WI38 (cell line): ENCODE measurements at regions not wholly inside any gene's neighbourhood (a gene's known extent, or its start where the extent isn't known, plus 50 kb on each side); places are given as distances from the start of the nearest gene placed in this dataset.

ENCODE experiments used
- H3K4me3 ChIP-seq: 2 replicates; pipeline ENCODE4 v1.5.1; 2011; ENCODE audit warnings: low read depth, mild to moderate bottlenecking, control low read depth, low read length
- TF ChIP-seq, protein P1 (sequence below): IDR thresholded peaks from 2 replicates; pipeline ENCODE4 v1.5.1; 2012; ENCODE audit warnings: low read depth, mild to moderate bottlenecking, control low read depth, low read length

DNA sequence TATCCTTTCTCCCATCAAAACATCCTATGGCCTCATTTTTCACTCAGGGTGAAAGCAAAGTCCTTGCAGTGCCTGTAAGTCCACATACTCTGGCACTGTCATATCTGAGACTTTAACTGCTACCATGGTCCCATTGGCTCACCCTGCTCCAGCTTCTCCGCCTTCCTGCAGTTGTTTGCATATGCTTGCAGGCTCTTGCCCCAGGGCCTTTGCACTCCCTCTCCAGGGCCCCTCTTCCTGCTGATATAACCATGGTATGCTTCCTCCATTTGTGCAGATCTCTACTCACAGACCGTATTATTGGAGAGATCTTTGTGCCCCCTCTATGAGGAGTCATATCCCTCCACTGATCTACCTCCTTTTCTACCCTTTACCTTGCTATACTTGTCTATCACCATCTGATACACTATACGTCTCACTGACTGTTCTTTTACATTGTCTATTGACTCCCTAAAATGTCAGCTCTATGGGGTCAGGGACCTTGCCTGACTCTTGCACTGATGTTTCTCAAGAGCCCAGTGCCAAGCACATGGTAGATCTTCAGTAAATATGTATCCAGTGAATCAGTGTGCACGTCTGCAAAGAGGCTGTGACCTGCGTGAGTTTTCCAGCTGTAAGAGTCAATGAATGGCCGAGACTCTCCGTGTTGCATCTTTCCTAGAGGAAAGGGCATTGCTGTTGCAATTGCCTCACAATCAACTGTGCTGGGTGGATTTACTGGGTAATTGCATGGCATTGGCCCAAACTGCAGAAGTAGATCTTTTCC is 81.7 kb upstream of the CPEB4 start:
- TF ChIP-seq, protein P1, sequence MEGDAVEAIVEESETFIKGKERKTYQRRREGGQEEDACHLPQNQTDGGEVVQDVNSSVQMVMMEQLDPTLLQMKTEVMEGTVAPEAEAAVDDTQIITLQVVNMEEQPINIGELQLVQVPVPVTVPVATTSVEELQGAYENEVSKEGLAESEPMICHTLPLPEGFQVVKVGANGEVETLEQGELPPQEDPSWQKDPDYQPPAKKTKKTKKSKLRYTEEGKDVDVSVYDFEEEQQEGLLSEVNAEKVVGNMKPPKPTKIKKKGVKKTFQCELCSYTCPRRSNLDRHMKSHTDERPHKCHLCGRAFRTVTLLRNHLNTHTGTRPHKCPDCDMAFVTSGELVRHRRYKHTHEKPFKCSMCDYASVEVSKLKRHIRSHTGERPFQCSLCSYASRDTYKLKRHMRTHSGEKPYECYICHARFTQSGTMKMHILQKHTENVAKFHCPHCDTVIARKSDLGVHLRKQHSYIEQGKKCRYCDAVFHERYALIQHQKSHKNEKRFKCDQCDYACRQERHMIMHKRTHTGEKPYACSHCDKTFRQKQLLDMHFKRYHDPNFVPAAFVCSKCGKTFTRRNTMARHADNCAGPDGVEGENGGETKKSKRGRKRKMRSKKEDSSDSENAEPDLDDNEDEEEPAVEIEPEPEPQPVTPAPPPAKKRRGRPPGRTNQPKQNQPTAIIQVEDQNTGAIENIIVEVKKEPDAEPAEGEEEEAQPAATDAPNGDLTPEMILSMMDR: no peak
- H3K4me3 ChIP-seq: no peak overlapping the region

DNA sequence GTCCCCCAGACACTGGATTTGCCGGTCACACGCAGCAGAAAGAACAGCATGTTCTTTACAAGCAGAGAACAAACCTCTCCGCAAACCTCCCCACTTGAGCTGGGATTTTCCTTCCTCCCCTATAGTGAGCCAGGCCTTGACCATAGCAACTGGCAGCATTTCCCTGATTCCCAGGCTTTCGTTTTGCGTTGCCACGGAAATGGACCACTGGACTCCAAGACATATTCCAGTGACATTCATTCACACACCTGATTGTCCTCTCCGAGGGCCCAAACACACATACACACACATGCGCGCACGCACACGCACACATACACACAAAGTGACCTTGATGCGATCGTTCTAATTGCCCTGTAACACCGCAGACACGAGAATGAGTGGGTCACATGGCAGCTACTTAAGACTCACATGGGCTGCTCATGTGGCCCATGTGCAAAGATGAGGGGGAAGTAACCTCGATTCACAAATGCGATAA is 80.9 kb upstream of the CPEB4 start:
- TF ChIP-seq, protein P1: no peak
- no peak overlapping the region for H3K4me3 ChIP-seq

GRCh38 chr5:173808079-173808808 is 79.9 kb upstream of the CPEB4 start:
- TF ChIP-seq, protein P1: no peak

DNA sequence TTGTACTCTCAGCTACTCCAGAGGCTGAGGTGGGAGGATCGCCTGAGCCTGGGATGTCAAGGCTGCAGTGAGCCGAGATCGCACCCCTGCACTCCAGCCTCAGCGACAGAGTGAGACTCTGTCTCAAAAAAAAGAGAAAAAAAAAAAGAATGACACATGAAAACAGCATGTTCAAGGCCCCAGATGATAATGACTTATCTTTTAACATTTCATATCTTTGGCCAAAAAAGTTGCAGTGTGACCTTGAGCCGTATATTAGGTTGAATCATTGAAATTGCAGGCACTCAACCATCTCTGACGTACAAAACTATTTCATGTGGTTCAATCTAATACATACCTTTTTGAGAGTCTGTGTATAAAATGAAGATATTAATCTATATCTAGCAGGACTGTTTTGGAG is 79.1 kb upstream of the CPEB4 start:
- TF ChIP-seq, protein P1: no peak
- H3K4me3 ChIP-seq: no peak overlapping the region

More at GRCh38 chr5:173808079-173808808, 79.9 kb upstream of the CPEB4 start:
- no peak overlapping the region for H3K4me3 ChIP-seq

DNA sequence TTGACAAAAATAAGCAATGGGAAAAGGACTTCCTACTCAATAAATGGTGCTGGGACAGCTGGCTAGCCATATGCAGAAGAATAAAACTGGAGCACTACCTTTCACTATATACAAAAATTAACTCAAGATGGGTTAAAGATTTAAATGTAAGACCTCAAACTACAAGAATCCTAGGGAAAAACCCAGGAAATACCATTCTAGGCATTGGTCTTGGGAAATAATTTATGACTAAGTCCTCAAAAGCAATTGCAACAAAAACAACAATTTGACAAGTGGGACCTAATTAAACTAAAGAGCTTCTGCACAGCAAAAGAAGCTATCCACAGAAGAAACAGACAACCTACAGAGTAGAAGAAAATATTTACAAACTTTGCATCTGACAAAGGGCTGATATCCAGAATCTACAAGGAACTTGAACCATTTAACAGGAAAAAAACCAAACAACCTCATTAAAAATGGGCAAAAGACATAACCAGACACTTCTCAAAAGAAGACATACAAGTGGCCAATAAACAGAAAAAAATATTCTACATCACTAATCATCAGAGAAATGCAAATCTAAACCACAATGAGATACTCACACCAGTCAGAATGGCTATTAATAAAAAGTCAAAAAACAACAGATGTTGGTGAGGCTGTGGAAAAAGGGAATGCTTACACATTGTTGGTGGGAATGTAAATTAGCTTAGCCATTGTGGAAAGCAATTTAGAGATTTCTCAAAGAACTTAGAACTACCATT is 75.2 kb upstream of the CPEB4 start:
- TF ChIP-seq, protein P1: no peak
- H3K4me3 ChIP-seq: no peak overlapping the region

- TF ChIP-seq, protein P1: no peak
- no peak overlapping the region for H3K4me3 ChIP-seq
These were observed 74.1 kb upstream of the CPEB4 start for GRCh38 chr5:173814053-173814452.
